Heart right ventricle (tissue), 16 donors: ENCODE measurements at regions not wholly inside any gene's neighbourhood (a gene's known extent, or its start where the extent isn't known, plus 50 kb on each side); places are given as distances from the start of the nearest gene placed in this dataset.

Experiments
- ATAC-seq, 8 donors: fragments of 200-7000 bp; cut with Tn5 transposase; one replicate each; pipeline ENCODE4 v1.9.1; 2020; ENCODE audit warnings: mild to moderate bottlenecking in 8 of 8, moderate library complexity in 8 of 8, moderate number of reproducible peaks in 1 of 8
- DNase-seq, 2 donors: peaks; one replicate each; pipeline ENCODE4 v3.0.0-alpha.2; 2020
- H3K27ac ChIP-seq, 10 donors: fragments of 200-600 bp; sonication (generic) in 2 of 10; one replicate each; pipeline versions ENCODE4 v1.5.0 to v1.8.0; 2020 to 2022; ENCODE audit warnings: mild to moderate bottlenecking in 3 of 10
- H3K27me3 ChIP-seq, 7 donors: fragments of 200-600 bp; one replicate each; pipeline ENCODE4 v1.8.0; 2021 to 2022; ENCODE audit warnings: mild to moderate bottlenecking in 2 of 7
- H3K36me3 ChIP-seq, 9 donors: fragments of 200-600 bp; sonication (generic) in 1 of 9; one replicate each; pipeline versions ENCODE4 v1.5.0 to v1.8.0; 2020 to 2022; ENCODE audit warnings: mild to moderate bottlenecking in 2 of 9
- H3K4me1 ChIP-seq, 9 donors: fragments of 200-600 bp; sonication (generic) in 1 of 9; one replicate each; pipeline versions ENCODE4 v1.5.0 to v1.8.0; 2020 to 2022; ENCODE audit warnings: mild to moderate bottlenecking in 4 of 9
- H3K4me3 ChIP-seq, 10 donors: fragments of 200-600 bp; sonication (generic) in 2 of 10; one replicate each; pipeline versions ENCODE4 v1.5.0 to v1.8.0; 2020 to 2022; ENCODE audit warnings: mild to moderate bottlenecking in 7 of 10, moderate library complexity in 2 of 10
- H3K9me3 ChIP-seq, 11 donors: fragments of 200-600 bp in 10 of 11; sonication (generic) in 2 of 11; one replicate each; pipeline versions ENCODE4 v1.5.0 to v1.8.0; 2013 to 2022; ENCODE audit warnings: mild to moderate bottlenecking in 2 of 11, control low read depth in 1 of 11, moderate library complexity in 1 of 11
- CTCF ChIP-seq, 9 donors: fragments of 200-600 bp; sonication (generic) in 2 of 9; IDR thresholded peaks; one replicate each; pipeline versions ENCODE4 v1.5.0 to v1.8.0; 2021 to 2022; ENCODE audit warnings: antibody characterized with exemption in 9 of 9, mild to moderate bottlenecking in 5 of 9, moderate library complexity in 1 of 9
- WGBS, 2 donors: extraction: QIAGEN DNeasy Blood & Tissue Kit; methylation state at CpG; one replicate each; pipeline ENCODE4 v1.1.7; 2013; ENCODE audit warnings: inconsistent platforms in 1 of 2; 5-methylcytosine and 5-hydroxymethylcytosine counted together
- intact Hi-C, 10 donors: fragments of 100-400 bp; cut with DNase I; formaldehyde crosslinking; loops; one replicate each; pipeline versions ENCODE4 v1.11.1 to v1.14.2; 2022
- donor health status: Arrhythmogenic right ventricular cardiomyopathy.
- donor health status: ischemic (EF 13 %, LVEDD 7.1; RV severe dilation, severe dysfunction).
- donor health status: healthy with polysubstance abuse.
- donor health status: DM: no; HTN: yes; CAD: no.
- donor health status: DM: no; HTN: no; CAD: no.
- donor health status: ischemic (EF 25% LVEDD 6.9; RV normal size, moderate dysfunction).
- donor health status: ischemic (EF 25% LVEDD 5.7; RV mildly dilated, moderate dysfunction).
- donor health status: healthy.
- donor health status: DM: yes; HTN: yes; CAD: no.
- donor health status: Ischemic cardiomyopathy.
- donor health status: ischemic (EF 35%, LVEDD 5.7; RV mildly dilated, moderate dysfunction).
- donor health status: nonischemic (EF 11% LVEDD 7.7; RV severe dilation, severe dysfunction).
- donor health status: DM: yes; HTN: yes; CAD: no.
- donor health status: PGD.
- donor health status: ischemic (EF 29% LVEDD 5.4; RV normal size, mild dysfunction).
- donor health status: nonischemic (EF 23%, LVEDD 6.1; RV moderate dilation, normal function).

GRCh38 chr2:107466241-107466640 lies 360.5 kb upstream of the RGPD4 start:
- intact Hi-C loops, result no loop called here
- Histone ChIP-seq H3K4me1 (peaks cover 0 to 11% (median 0%) of the 10 kb centered on the region in 9 donors), H3K27me3 (no peaks in the 10 kb centered on the region), H3K36me3 (no peaks in the 10 kb centered on the region), H3K27ac (no peak overlapping the region), H3K4me3 (no peak overlapping the region), H3K9me3 (peaks cover 0 to 7% (median 0%) of the 10 kb centered on the region in 11 donors)
- WGBS, 2 donors, result 68 to 77% methylated on average over 2 of the region's 2 CpGs
- no peak for DNase-seq
- no peak for ATAC-seq
- no peak for TF ChIP-seq CTCF (IDR thresholded peaks at IDR 0.05)

- ATAC-seq (no peak), DNase-seq (no peak)
- H3K4me1 ChIP-seq, result peaks cover 0 to 11% (median 0%) of the 10 kb centered on the region in 9 donors
- no peak overlapping the region for H3K4me3 ChIP-seq
- peaks cover 0 to 7% (median 0%) of the 10 kb centered on the region in 11 donors for H3K9me3 ChIP-seq
- WGBS, 2 donors, result 54 to 58% methylated on average over 4 of the region's 4 CpGs
- intact Hi-C loops, result no loop called here
- H3K36me3 ChIP-seq, result no peaks in the 10 kb centered on the region
- TF ChIP-seq CTCF (IDR thresholded peaks at IDR 0.05), result no peak
- no peaks in the 10 kb centered on the region for H3K27me3 ChIP-seq
- no peak overlapping the region for H3K27ac ChIP-seq
Observed at GRCh38 chr2:107466984-107467773, 359.5 kb upstream of the RGPD4 start.

GRCh38 chr2:107469437-107469995 lies 357.2 kb upstream of the RGPD4 start:
- intact Hi-C loops, result no loop called here
- DNase-seq (peak in 1 of 2 donors; percentile 11), ATAC-seq (no peak)
- WGBS, 2 donors, result 93 to 95% methylated on average over 34 of the region's 34 CpGs
- no peak for TF ChIP-seq CTCF (IDR thresholded peaks at IDR 0.05)
- Histone ChIP-seq H3K4me1 (peaks cover 0 to 11% (median 0%) of the 10 kb centered on the region in 9 donors), H3K27ac (no peak overlapping the region), H3K36me3 (no peaks in the 10 kb centered on the region), H3K9me3 (peaks cover 0 to 13% (median 0%) of the 10 kb centered on the region in 11 donors), H3K4me3 (no peak overlapping the region), H3K27me3 (no peaks in the 10 kb centered on the region)

GRCh38 chr2:107473150-107473549 lies 353.5 kb upstream of the RGPD4 start:
- Histone ChIP-seq H3K27me3 (no peaks in the 10 kb centered on the region), H3K4me1 (no peaks in the 10 kb centered on the region), H3K4me3 (no peak overlapping the region), H3K27ac (no peak overlapping the region), H3K36me3 (no peaks in the 10 kb centered on the region), H3K9me3 (peaks cover 0 to 42% (median 17%) of the 10 kb centered on the region in 11 donors)
- no peak for TF ChIP-seq CTCF (IDR thresholded peaks at IDR 0.05)
- DNase-seq, result no peak
- intact Hi-C loops, result no loop called here
- no peak for ATAC-seq
